HCT116 (cell line): ENCODE measurements at regions not wholly inside any gene's neighbourhood (a gene's known extent, or its start where the extent isn't known, plus 50 kb on each side); places are given as distances from the start of the nearest gene placed in this dataset.

Experiments
- ATAC-seq: fragments of 200-7000 bp; cut with Tn5 transposase; 2 replicates; pipeline ENCODE4 v1.9.1; 2020; ENCODE audit warnings: mild to moderate bottlenecking, moderate library complexity
- BruUV-seq: library from RNA; stranded (reverse); fragments of 400-500 nt; replicated peaks from 2 replicates; lab custom pipeline; 2021; lab: Mats Ljungman, UMichigan
- CTCF ChIA-PET: fragments of 300-600 bp; sonication (Branson Sonifier 250); formaldehyde crosslinking; loops from one replicate; lab custom pipeline; 2021; ENCODE audit warnings: antibody characterized with exemption; lab: Charles Lee
- POLR2A ChIA-PET: fragments of 300-600, 350-600 bp; sonication (Branson Sonifier 250); formaldehyde crosslinking; loops from one replicate; lab custom pipeline; 2021; ENCODE audit warnings: antibody characterized with exemption; lab: Charles Lee
- RAD21 ChIA-PET, 2 experiments: fragments of 300-600 bp; sonication (Branson Sonifier 250); formaldehyde crosslinking; loops; one replicate each; lab custom pipeline; 2023; ENCODE audit warnings: low total read pairs in 2 of 2; ENCODE audit not compliant: uncharacterized antibody in 2 of 2, unreplicated experiment in 2 of 2, low non-redundant PET in 1 of 2; lab: Charles Lee
- DNase-seq: peaks from one replicate; pipeline ENCODE4 v3.0.0-alpha.2; 2010; ENCODE audit warnings: low read depth, low spot score
- H2AFZ ChIP-seq: fragments of 200-600 bp; shearing (Covaris generic), sonication (generic); 2 replicates; pipeline ENCODE4 v1.6.1; 2017; ENCODE audit warnings: low read depth, mixed run types, mixed read lengths, antibody characterized with exemption, low read length; ENCODE audit not compliant: poor library complexity, severe bottlenecking
- H3K27ac ChIP-seq: 2 replicates; pipeline ENCODE4 v1.5.1; 2012; ENCODE audit warnings: low read depth, low read length
- H3K27me3 ChIP-seq: fragments of 200-600 bp; sonication (generic); 2 replicates; pipeline ENCODE4 v1.6.1; 2016; ENCODE audit warnings: mixed run types, low read length, mixed read lengths; ENCODE audit not compliant: insufficient read depth
- H3K36me3 ChIP-seq, 2 experiments: fragments of 200-500 bp in 1 of 2; fragments of 200-600 bp in 1 of 2; sonication (Bioruptor generic) in 1 of 2; sonication (generic) in 1 of 2; 2 replicates each; pipeline versions ENCODE4 v1.5.1 to v1.6.1; 2014 to 2016; ENCODE audit warnings: low read length in 2 of 2, inconsistent platforms in 1 of 2, mixed read lengths in 1 of 2, mixed run types in 1 of 2; ENCODE audit not compliant: insufficient read depth in 2 of 2, control insufficient read depth in 1 of 2
- H3K4me1 ChIP-seq, 2 experiments: fragments of 200-600 bp in 1 of 2; sonication (generic) in 1 of 2; 2 replicates each; pipeline versions ENCODE4 v1.5.1 to v1.6.1; 2012 to 2017; ENCODE audit warnings: low read length in 2 of 2, inconsistent platforms in 1 of 2, mild to moderate bottlenecking in 1 of 2, mixed read lengths in 1 of 2, mixed run types in 1 of 2, moderate library complexity in 1 of 2; ENCODE audit not compliant: insufficient read depth in 2 of 2, control insufficient read depth in 1 of 2
- H3K4me2 ChIP-seq: fragments of 200-600 bp; sonication (generic); 2 replicates; pipeline ENCODE4 v1.6.1; 2017; ENCODE audit warnings: mixed run types, low read length, mixed read lengths
- H3K4me3 ChIP-seq, 2 experiments: fragments of 200-600 bp in 1 of 2; sonication (generic) in 1 of 2; replicated peaks in 1 of 2; 2 replicates each; pipeline ENCODE4 v1.5.1; 2011 to 2016; ENCODE audit warnings: low read length in 2 of 2, control low read depth in 1 of 2, low read depth in 1 of 2, mild to moderate bottlenecking in 1 of 2, mixed read lengths in 1 of 2, mixed run types in 1 of 2
- H3K79me2 ChIP-seq: fragments of 200-600 bp; sonication (generic); 2 replicates; pipeline ENCODE4 v1.6.1; 2017; ENCODE audit warnings: mild to moderate bottlenecking, mixed run types, low read length, moderate library complexity, mixed read lengths; ENCODE audit not compliant: insufficient read depth
- H3K9ac ChIP-seq: fragments of 200-600 bp; sonication (generic); 2 replicates; pipeline ENCODE4 v1.6.1; 2016; ENCODE audit warnings: low read length, mixed read lengths
- H3K9me2 ChIP-seq: fragments of 200-600 bp; sonication (generic), shearing (Covaris generic); 2 replicates; pipeline ENCODE4 v1.6.1; 2017; ENCODE audit warnings: mixed run types, mild to moderate bottlenecking, moderate library complexity; ENCODE audit not compliant: insufficient read depth
- H3K9me3 ChIP-seq, 2 experiments: fragments of 200-500 bp in 1 of 2; fragments of 200-600 bp in 1 of 2; sonication (Bioruptor generic) in 1 of 2; sonication (generic) in 1 of 2; 2 replicates each; pipeline ENCODE4 v1.6.1; 2014 to 2017; ENCODE audit warnings: low read length in 2 of 2, mixed read lengths in 2 of 2, inconsistent platforms in 1 of 2, low read depth in 1 of 2, mild to moderate bottlenecking in 1 of 2, mixed run types in 1 of 2, moderate library complexity in 1 of 2; ENCODE audit not compliant: control insufficient read depth in 1 of 2, insufficient read depth in 1 of 2
- H4K20me1 ChIP-seq: fragments of 200-600 bp; sonication (generic), shearing (Covaris generic); 2 replicates; pipeline ENCODE4 v1.6.1; 2017; ENCODE audit warnings: mixed run types, mild to moderate bottlenecking, moderate library complexity; ENCODE audit not compliant: insufficient read depth
- CBX3 ChIP-seq: IDR thresholded peaks from 2 replicates; pipeline ENCODE4 v1.6.1; 2012; ENCODE audit warnings: low read depth
- CEBPB ChIP-seq: IDR thresholded peaks from 2 replicates; pipeline ENCODE4 v1.6.1; 2012; ENCODE audit warnings: low read depth
- intact Hi-C: fragments of 100-400 bp; cut with micrococcal nuclease; formaldehyde crosslinking; loops from 2 replicates; pipeline ENCODE4 v1.10.0; 2022
- TF ChIP-seq, protein P1 (sequence below): IDR thresholded peaks from 2 replicates; pipeline ENCODE4 v1.6.1; 2011; ENCODE audit warnings: mild to moderate bottlenecking, low read length, moderate library complexity; ENCODE audit not compliant: insufficient replicate concordance; ENCODE audit errors: extremely low read depth
- TF ChIP-seq, protein P2 (sequence below): IDR thresholded peaks from 2 replicates; pipeline ENCODE4 v1.6.1; 2012
- TF ChIP-seq, protein P3 (sequence below): IDR thresholded peaks from 2 replicates; pipeline ENCODE4 v1.6.1; 2012; ENCODE audit warnings: low read depth

DNA sequence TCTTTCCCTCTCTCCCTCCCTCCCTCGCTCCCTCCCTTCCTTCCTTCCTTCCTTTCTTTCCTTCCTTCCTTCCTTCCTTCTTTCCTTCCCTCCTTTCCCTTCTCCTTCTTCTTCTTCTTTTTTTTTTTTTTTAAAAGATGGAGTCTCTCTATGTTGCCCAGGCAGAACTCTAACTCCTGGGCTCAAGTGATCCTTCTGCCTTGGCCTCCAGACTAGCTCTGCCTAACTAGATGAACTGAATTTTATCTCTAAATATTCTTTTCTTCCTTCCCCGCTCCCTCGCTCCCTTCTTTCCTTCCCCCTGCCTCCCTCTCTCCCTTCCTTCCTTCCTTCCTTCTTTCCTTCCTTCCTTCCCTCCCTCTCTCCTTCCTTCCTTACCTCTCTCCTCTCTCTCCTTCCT is 170.5 kb upstream of the LHX5 start:
- CTCF ChIA-PET = no interaction called here
- ATAC-seq (no peak), DNase-seq (no peak)
- RAD21 ChIA-PET = no interaction called here
- Histone ChIP-seq H3K27ac (no peak overlapping the region), H3K9me3 (no peaks in the 10 kb centered on the region), H3K4me2 (no peak overlapping the region), H3K9ac (no peak overlapping the region), H3K4me1 (no peaks in the 10 kb centered on the region), H3K9me2 (no peaks in the 10 kb centered on the region), H3K4me3 (no peak overlapping the region), H3K79me2 (no peaks in the 10 kb centered on the region), H3K36me3 (no peaks in the 10 kb centered on the region), H3K27me3 (peaks cover 30% of the 10 kb centered on the region), H4K20me1 (no peaks in the 10 kb centered on the region), H2AFZ (no peak overlapping the region)
- POLR2A ChIA-PET = no interaction called here
- intact Hi-C loops = no loop called here
- BruUV-seq = no TSS peak
- TF ChIP-seq, protein P1, sequence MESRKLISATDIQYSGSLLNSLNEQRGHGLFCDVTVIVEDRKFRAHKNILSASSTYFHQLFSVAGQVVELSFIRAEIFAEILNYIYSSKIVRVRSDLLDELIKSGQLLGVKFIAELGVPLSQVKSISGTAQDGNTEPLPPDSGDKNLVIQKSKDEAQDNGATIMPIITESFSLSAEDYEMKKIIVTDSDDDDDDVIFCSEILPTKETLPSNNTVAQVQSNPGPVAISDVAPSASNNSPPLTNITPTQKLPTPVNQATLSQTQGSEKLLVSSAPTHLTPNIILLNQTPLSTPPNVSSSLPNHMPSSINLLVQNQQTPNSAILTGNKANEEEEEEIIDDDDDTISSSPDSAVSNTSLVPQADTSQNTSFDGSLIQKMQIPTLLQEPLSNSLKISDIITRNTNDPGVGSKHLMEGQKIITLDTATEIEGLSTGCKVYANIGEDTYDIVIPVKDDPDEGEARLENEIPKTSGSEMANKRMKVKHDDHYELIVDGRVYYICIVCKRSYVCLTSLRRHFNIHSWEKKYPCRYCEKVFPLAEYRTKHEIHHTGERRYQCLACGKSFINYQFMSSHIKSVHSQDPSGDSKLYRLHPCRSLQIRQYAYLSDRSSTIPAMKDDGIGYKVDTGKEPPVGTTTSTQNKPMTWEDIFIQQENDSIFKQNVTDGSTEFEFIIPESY = no peak
- TF ChIP-seq CEBPB (no peak), CBX3 (no peak)
- TF ChIP-seq, protein P2, sequence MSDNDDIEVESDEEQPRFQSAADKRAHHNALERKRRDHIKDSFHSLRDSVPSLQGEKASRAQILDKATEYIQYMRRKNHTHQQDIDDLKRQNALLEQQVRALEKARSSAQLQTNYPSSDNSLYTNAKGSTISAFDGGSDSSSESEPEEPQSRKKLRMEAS = no peak
- TF ChIP-seq, protein P3, sequence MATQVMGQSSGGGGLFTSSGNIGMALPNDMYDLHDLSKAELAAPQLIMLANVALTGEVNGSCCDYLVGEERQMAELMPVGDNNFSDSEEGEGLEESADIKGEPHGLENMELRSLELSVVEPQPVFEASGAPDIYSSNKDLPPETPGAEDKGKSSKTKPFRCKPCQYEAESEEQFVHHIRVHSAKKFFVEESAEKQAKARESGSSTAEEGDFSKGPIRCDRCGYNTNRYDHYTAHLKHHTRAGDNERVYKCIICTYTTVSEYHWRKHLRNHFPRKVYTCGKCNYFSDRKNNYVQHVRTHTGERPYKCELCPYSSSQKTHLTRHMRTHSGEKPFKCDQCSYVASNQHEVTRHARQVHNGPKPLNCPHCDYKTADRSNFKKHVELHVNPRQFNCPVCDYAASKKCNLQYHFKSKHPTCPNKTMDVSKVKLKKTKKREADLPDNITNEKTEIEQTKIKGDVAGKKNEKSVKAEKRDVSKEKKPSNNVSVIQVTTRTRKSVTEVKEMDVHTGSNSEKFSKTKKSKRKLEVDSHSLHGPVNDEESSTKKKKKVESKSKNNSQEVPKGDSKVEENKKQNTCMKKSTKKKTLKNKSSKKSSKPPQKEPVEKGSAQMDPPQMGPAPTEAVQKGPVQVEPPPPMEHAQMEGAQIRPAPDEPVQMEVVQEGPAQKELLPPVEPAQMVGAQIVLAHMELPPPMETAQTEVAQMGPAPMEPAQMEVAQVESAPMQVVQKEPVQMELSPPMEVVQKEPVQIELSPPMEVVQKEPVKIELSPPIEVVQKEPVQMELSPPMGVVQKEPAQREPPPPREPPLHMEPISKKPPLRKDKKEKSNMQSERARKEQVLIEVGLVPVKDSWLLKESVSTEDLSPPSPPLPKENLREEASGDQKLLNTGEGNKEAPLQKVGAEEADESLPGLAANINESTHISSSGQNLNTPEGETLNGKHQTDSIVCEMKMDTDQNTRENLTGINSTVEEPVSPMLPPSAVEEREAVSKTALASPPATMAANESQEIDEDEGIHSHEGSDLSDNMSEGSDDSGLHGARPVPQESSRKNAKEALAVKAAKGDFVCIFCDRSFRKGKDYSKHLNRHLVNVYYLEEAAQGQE = no peak
